ENCODE measurements at regions not wholly inside any gene's neighbourhood (a gene's known extent, or its start where the extent isn't known, plus 50 kb on each side); places are given as distances from the start of the nearest gene placed in this dataset.
"Not testable (repeated sequence)": the region's sequence is repeated elsewhere in the genome, so short reads cannot be mapped to it uniquely, and the experiment has no call there.

DNA sequence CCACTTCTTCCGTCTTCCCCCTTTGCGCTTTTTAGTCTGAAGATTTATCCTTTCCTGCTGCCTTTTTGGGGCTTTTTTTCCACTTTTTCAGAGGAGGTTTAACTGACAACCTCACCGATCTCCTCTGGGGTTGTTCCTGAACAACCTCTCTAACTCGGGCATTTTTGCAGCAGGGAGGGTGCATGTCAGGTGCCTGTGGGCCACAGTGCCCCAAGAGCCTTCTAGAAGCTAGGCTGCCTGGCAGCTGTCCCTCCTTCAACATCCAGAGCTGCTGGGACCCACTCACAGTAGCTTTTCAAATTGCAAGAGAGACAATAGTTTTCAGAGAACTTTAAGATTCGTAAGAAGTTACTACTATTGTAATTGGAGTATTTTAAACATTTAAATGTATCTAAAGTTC lies 1112.4 kb upstream of the CNTN5 start:
- H3K4me1 ChIP-seq (ENCODE audit: insufficient read depth, low read length, poor library complexity, severe bottlenecking), result no peaks in the 10 kb centered on the region
- H3K27ac ChIP-seq (ENCODE audit: low read depth, low read length, poor library complexity, severe bottlenecking), result no peak overlapping the region
- no peaks in the 10 kb centered on the region for H3K27me3 ChIP-seq (replicated peaks; ENCODE audit: insufficient read depth, low read depth, low read length, poor library complexity)
- CTCF ChIA-PET, result no interaction called here
- TF ChIP-seq CTCF (conservative IDR thresholded peaks at IDR 0.05; ENCODE audit: low read depth, low read length), result no peak
- TF ChIP-seq EZH2 (IDR thresholded peaks at IDR 0.05; ENCODE audit: borderline replicate concordance, low read depth, low read length, poor library complexity, severe bottlenecking), result no peak
- intact Hi-C loops (cut with micrococcal nuclease; ENCODE audit: unreplicated experiment), result no loop called here
- no peak for DNase-seq (ENCODE audit: low spot score)
- no TSS peak for BruUV-seq (replicated peaks)
- no peaks in the 10 kb centered on the region for H3K9me3 ChIP-seq (ENCODE audit: low read depth, low read length, poor library complexity, severe bottlenecking)
- POLR2A ChIA-PET (ENCODE audit: low non-redundant PET), result no interaction called here
- no peak overlapping the region for H3K4me3 ChIP-seq (ENCODE audit: low read depth, low read length, poor library complexity, severe bottlenecking)
- H3K36me3 ChIP-seq (ENCODE audit: insufficient read depth, low read length, poor library complexity, severe bottlenecking), result no peaks in the 10 kb centered on the region

- CTCF ChIA-PET, result no interaction called here
- DNase-seq (ENCODE audit: low spot score), result no peak
- H3K4me1 ChIP-seq (ENCODE audit: insufficient read depth, low read length, poor library complexity, severe bottlenecking), result no peaks in the 10 kb centered on the region
- no peaks in the 10 kb centered on the region for H3K36me3 ChIP-seq (ENCODE audit: insufficient read depth, low read length, poor library complexity, severe bottlenecking)
- H3K27me3 ChIP-seq (replicated peaks; ENCODE audit: insufficient read depth, low read depth, low read length, poor library complexity), result no peaks in the 10 kb centered on the region
- no peak overlapping the region for H3K27ac ChIP-seq (ENCODE audit: low read depth, low read length, poor library complexity, severe bottlenecking)
- H3K9me3 ChIP-seq (ENCODE audit: low read depth, low read length, poor library complexity, severe bottlenecking), result no peaks in the 10 kb centered on the region
- TF ChIP-seq EZH2 (IDR thresholded peaks at IDR 0.05; ENCODE audit: borderline replicate concordance, low read depth, low read length, poor library complexity, severe bottlenecking) (no peak), CTCF (conservative IDR thresholded peaks at IDR 0.05; ENCODE audit: low read depth, low read length) (no peak)
- intact Hi-C loops (cut with micrococcal nuclease; ENCODE audit: unreplicated experiment), result no loop called here
- H3K4me3 ChIP-seq (ENCODE audit: low read depth, low read length, poor library complexity, severe bottlenecking), result no peak overlapping the region
- POLR2A ChIA-PET (ENCODE audit: low non-redundant PET), result no interaction called here
- BruUV-seq (replicated peaks), result no TSS peak
Observed at GRCh38 chr11:97909614-97910399, 1110.9 kb upstream of the CNTN5 start.

DNA sequence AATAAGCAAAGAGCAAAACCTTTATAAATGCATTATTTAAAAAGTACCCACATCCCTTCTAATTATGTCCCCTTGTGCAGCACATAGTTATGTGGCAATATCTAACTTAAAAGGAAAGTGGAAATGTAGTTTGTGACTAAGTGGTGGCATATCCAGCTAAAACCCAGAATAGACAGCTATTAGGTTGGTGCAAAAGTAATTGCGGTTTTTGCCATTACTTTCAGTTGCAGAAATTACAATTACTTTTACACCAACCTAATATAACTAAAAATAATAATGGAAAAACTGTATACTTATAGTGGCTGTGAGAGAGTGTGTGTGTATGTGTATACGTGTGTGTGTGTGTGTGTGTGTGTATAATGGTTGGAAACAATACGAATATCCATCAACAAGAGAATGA lies 1108.1 kb upstream of the CNTN5 start:
- POLR2A ChIA-PET (ENCODE audit: low non-redundant PET), result no interaction called here
- Histone ChIP-seq H3K4me3 (ENCODE audit: low read depth, low read length, poor library complexity, severe bottlenecking) (no peak overlapping the region), H3K36me3 (ENCODE audit: insufficient read depth, low read length, poor library complexity, severe bottlenecking) (no peaks in the 10 kb centered on the region), H3K9me3 (ENCODE audit: low read depth, low read length, poor library complexity, severe bottlenecking) (no peaks in the 10 kb centered on the region), H3K27me3 (replicated peaks; ENCODE audit: insufficient read depth, low read depth, low read length, poor library complexity) (no peaks in the 10 kb centered on the region), H3K27ac (ENCODE audit: low read depth, low read length, poor library complexity, severe bottlenecking) (no peak overlapping the region), H3K4me1 (ENCODE audit: insufficient read depth, low read length, poor library complexity, severe bottlenecking) (no peaks in the 10 kb centered on the region)
- CTCF ChIA-PET, result no interaction called here
- intact Hi-C loops (cut with micrococcal nuclease; ENCODE audit: unreplicated experiment), result no loop called here
- TF ChIP-seq CTCF (conservative IDR thresholded peaks at IDR 0.05; ENCODE audit: low read depth, low read length), result no peak
- no peak for TF ChIP-seq EZH2 (IDR thresholded peaks at IDR 0.05; ENCODE audit: borderline replicate concordance, low read depth, low read length, poor library complexity, severe bottlenecking)
- DNase-seq (ENCODE audit: low spot score), result no peak
- no TSS peak for BruUV-seq (replicated peaks)

DNA sequence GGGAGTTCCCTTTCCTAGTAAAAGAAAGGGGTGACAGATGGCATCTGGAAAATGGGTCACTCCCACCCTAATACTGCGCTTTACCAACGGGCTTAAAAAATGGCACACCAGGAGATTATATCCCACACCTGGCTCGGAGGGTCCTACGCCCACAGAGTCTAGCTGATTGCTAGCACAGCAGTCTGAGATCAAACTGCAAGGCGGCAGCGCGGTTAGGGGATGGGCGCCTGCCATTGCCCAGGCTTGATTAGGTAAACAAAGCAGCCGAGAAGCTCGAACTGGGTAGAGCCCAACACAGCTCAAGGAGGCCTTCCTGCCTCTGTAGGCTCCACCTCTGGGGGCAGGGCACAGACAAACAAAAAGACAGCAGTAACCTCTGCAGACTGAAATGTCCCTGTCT lies 1097.8 kb upstream of the CNTN5 start:
- H3K27ac ChIP-seq (ENCODE audit: low read depth, low read length, poor library complexity, severe bottlenecking); H3K4me3 ChIP-seq (ENCODE audit: low read depth, low read length, poor library complexity, severe bottlenecking); CTCF ChIA-PET; BruUV-seq (replicated peaks); POLR2A ChIA-PET (ENCODE audit: low non-redundant PET); H3K36me3 ChIP-seq (ENCODE audit: insufficient read depth, low read length, poor library complexity, severe bottlenecking); H3K4me1 ChIP-seq (ENCODE audit: insufficient read depth, low read length, poor library complexity, severe bottlenecking); H3K27me3 ChIP-seq (replicated peaks; ENCODE audit: insufficient read depth, low read depth, low read length, poor library complexity); H3K9me3 ChIP-seq (ENCODE audit: low read depth, low read length, poor library complexity, severe bottlenecking); DNase-seq (ENCODE audit: low spot score); intact Hi-C loops (cut with micrococcal nuclease; ENCODE audit: unreplicated experiment): not testable (repeated sequence)

Measured in A673 (cell line).